Loucy (cell line): ENCODE measurements at regions not wholly inside any gene's neighbourhood (a gene's known extent, or its start where the extent isn't known, plus 50 kb on each side); places are given as distances from the start of the nearest gene placed in this dataset.

ENCODE experiments used
- H2AFZ ChIP-seq: fragments of 200-600 bp; sonication (generic); 2 replicates; pipeline ENCODE4 v1.6.0; 2016; ENCODE audit warnings: antibody characterized with exemption, mild to moderate bottlenecking, low read length, moderate library complexity
- H3F3A ChIP-seq: fragments of 200-600 bp; 2 replicates; pipeline ENCODE4 v1.6.0; 2016; ENCODE audit warnings: antibody characterized with exemption, low read depth, mild to moderate bottlenecking
- H3K27me3 ChIP-seq: fragments of 200-600 bp; sonication (generic); 2 replicates; pipeline ENCODE4 v1.6.1; 2014; ENCODE audit warnings: low read length, mild to moderate bottlenecking; ENCODE audit not compliant: insufficient read depth, poor library complexity, severe bottlenecking
- H3K36me3 ChIP-seq: fragments of 200-600 bp; sonication (generic); 2 replicates; pipeline ENCODE4 v1.6.1; 2016; ENCODE audit warnings: low read length; ENCODE audit not compliant: insufficient read depth
- H3K4me1 ChIP-seq: fragments of 200-600 bp; sonication (generic); 2 replicates; pipeline ENCODE4 v1.5.1; 2014; ENCODE audit warnings: low read length, mild to moderate bottlenecking; ENCODE audit not compliant: insufficient read depth, poor library complexity, severe bottlenecking
- H3K4me2 ChIP-seq: fragments of 200-600 bp; sonication (generic); 2 replicates; pipeline ENCODE4 v1.6.0; 2014; ENCODE audit warnings: antibody characterized with exemption, low read length, low read depth, mild to moderate bottlenecking; ENCODE audit not compliant: poor library complexity, severe bottlenecking
- H3K4me3 ChIP-seq: fragments of 200-600 bp; sonication (generic); 2 replicates; pipeline ENCODE4 v1.5.1; 2014; ENCODE audit warnings: low read length, mild to moderate bottlenecking, mixed read lengths; ENCODE audit not compliant: poor library complexity, severe bottlenecking
- H3K79me2 ChIP-seq: fragments of 200-600 bp; sonication (generic); 2 replicates; pipeline ENCODE4 v1.6.1; 2014; ENCODE audit warnings: low read length; ENCODE audit not compliant: insufficient read depth
- H3K9ac ChIP-seq: fragments of 200-600 bp; sonication (generic); 2 replicates; pipeline ENCODE4 v1.6.0; 2014; ENCODE audit warnings: mild to moderate bottlenecking, low read depth, low read length, moderate library complexity; ENCODE audit not compliant: poor library complexity, severe bottlenecking
- H3K9me2 ChIP-seq: fragments of 200-600 bp; sonication (generic); replicated peaks from 2 replicates; pipeline ENCODE4 v1.6.1; 2016; ENCODE audit warnings: low read depth, low read length, mixed read lengths
- H3K9me3 ChIP-seq: fragments of 200-600 bp; sonication (generic); 2 replicates; pipeline ENCODE4 v1.6.1; 2014; ENCODE audit warnings: mild to moderate bottlenecking, antibody characterized with exemption, low read length, low read depth; ENCODE audit not compliant: insufficient read depth
- H4K20me1 ChIP-seq: fragments of 200-600 bp; sonication (generic); 2 replicates; pipeline ENCODE4 v1.6.0; 2014; ENCODE audit warnings: antibody characterized with exemption, low read length, mild to moderate bottlenecking; ENCODE audit not compliant: insufficient read depth, poor library complexity, severe bottlenecking
- CTCF ChIP-seq: fragments of 200-600 bp; sonication (generic); conservative IDR thresholded peaks from 2 replicates; pipeline ENCODE4 v1.5.1; 2014; ENCODE audit warnings: mild to moderate bottlenecking, antibody characterized with exemption, low read length
- EZH2phosphoT487 ChIP-seq: fragments of 200-600 bp; IDR thresholded peaks from 2 replicates; pipeline ENCODE4 v1.6.1; 2018; ENCODE audit warnings: antibody characterized with exemption, mild to moderate bottlenecking, moderate library complexity, borderline replicate concordance

DNA sequence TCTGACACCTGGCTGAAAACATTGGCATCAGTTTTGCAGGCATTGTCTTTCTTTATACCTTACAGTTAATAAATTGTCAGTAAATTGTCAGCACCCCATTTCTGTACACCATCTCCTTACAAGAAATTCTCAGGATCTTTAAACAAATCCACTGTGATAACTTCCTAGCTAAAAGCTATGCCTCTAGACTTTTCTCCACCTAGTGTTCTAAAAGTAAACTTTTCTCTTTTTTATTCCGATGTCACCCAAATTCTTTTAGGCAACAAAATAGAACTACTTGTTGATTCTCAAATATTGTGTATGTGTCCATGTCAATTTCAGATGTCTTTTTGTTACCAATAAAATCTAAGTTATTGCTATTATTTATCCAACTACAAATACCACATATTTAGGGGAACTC, 617.4 kb upstream of the NRXN1 start:
- H3K9me3 ChIP-seq, result no peaks in the 10 kb centered on the region
- no peaks in the 10 kb centered on the region for H3K79me2 ChIP-seq
- no peak overlapping the region for H3K4me2 ChIP-seq
- H3F3A ChIP-seq, result no peaks in the 10 kb centered on the region
- H3K4me3 ChIP-seq, result no peak overlapping the region
- no peaks in the 10 kb centered on the region for H3K36me3 ChIP-seq
- no peaks in the 10 kb centered on the region for H4K20me1 ChIP-seq
- no peaks in the 10 kb centered on the region for H3K9me2 ChIP-seq
- no peaks in the 10 kb centered on the region for H3K4me1 ChIP-seq
- no peak overlapping the region for H3K9ac ChIP-seq
- no peaks in the 10 kb centered on the region for H3K27me3 ChIP-seq
- H2AFZ ChIP-seq, result no peak overlapping the region
- no peak for TF ChIP-seq EZH2phosphoT487
- no peak for TF ChIP-seq CTCF

DNA sequence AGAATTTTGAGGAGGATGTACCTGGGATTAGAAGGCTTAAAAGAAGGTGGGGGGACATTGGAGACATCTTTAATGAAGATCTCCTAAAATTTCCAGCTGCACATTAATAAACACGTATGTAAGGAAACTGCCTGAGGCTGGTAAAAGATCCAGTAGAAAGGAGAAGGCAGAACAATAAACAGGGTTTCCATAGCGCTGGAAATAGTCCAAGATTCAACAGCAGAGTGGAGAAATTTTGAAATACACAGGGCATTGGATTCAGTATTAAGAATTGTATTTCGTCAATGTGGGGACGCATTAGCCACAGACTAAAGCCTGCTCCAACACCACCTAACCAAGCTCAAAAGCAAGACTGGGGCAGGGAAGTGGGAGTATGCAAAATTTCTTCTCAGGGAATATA, 606.9 kb upstream of the NRXN1 start:
- H3K4me1 ChIP-seq, result no peaks in the 10 kb centered on the region
- H3K36me3 ChIP-seq, result no peaks in the 10 kb centered on the region
- no peak overlapping the region for H3K4me3 ChIP-seq
- H3K27me3 ChIP-seq, result no peaks in the 10 kb centered on the region
- no peaks in the 10 kb centered on the region for H3K9me3 ChIP-seq
- H3K79me2 ChIP-seq, result no peaks in the 10 kb centered on the region
- H3K9ac ChIP-seq, result no peak overlapping the region
- no peak overlapping the region for H3K4me2 ChIP-seq
- no peak overlapping the region for H2AFZ ChIP-seq
- TF ChIP-seq CTCF (no peak), EZH2phosphoT487 (no peak)
- no peaks in the 10 kb centered on the region for H3F3A ChIP-seq
- H3K9me2 ChIP-seq, result no peaks in the 10 kb centered on the region; the same call in 1 of the 2 replicates
- no peaks in the 10 kb centered on the region for H4K20me1 ChIP-seq

- Histone ChIP-seq H3K4me1 (no peaks in the 10 kb centered on the region), H3K9me3 (no peaks in the 10 kb centered on the region), H3K4me3 (no peak overlapping the region), H4K20me1 (no peaks in the 10 kb centered on the region), H3K4me2 (no peak overlapping the region), H3K36me3 (no peaks in the 10 kb centered on the region), H3F3A (no peaks in the 10 kb centered on the region), H2AFZ (no peak overlapping the region), H3K79me2 (no peaks in the 10 kb centered on the region), H3K27me3 (no peaks in the 10 kb centered on the region), H3K9me2 (no peaks in the 10 kb centered on the region; the same call in 1 of the 2 replicates), H3K9ac (no peak overlapping the region)
- TF ChIP-seq EZH2phosphoT487, result no peak
- no peak for TF ChIP-seq CTCF
Observed at GRCh38 chr2:51633073-51633472, 601.1 kb upstream of the NRXN1 start.
